H4 (cell line): ENCODE measurements at regions not wholly inside any gene's neighbourhood (a gene's known extent, or its start where the extent isn't known, plus 50 kb on each side); places are given as distances from the start of the nearest gene placed in this dataset.

Source experiments
- DNase-seq: peaks from one replicate; pipeline ENCODE4 v3.0.0-alpha.2; 2015; ENCODE audit warnings: low spot score

- no peak for DNase-seq
These were observed 193.3 kb upstream of the C14orf180 start for GRCh38 chr14:104386151-104386841.

- no peak for DNase-seq
These were observed 192.2 kb upstream of the C14orf180 start for GRCh38 chr14:104387022-104388010.

- no peak for DNase-seq
These were observed 191.5 kb upstream of the C14orf180 start for GRCh38 chr14:104388011-104388521.

- DNase-seq, result no peak
These were observed 190.8 kb upstream of the C14orf180 start for GRCh38 chr14:104388541-104389325.

GRCh38 chr14:104389326-104390220, 190.0 kb upstream of the C14orf180 start:
- no peak for DNase-seq

GRCh38 chr14:104390221-104390931, 189.2 kb upstream of the C14orf180 start:
- DNase-seq, result no peak

GRCh38 chr14:104390941-104391901, 188.3 kb upstream of the C14orf180 start:
- no peak for DNase-seq

- no peak for DNase-seq
These were observed 187.6 kb upstream of the C14orf180 start for GRCh38 chr14:104392001-104392395.

- DNase-seq, result no peak
These were observed 187.0 kb upstream of the C14orf180 start for GRCh38 chr14:104392396-104393198.

- DNase-seq, result no peak
These were observed 186.2 kb upstream of the C14orf180 start for GRCh38 chr14:104393199-104393897.

GRCh38 chr14:104393898-104394381, 185.6 kb upstream of the C14orf180 start:
- no peak for DNase-seq

GRCh38 chr14:104394409-104394851, 185.1 kb upstream of the C14orf180 start:
- no peak for DNase-seq

GRCh38 chr14:104395276-104395675, 184.3 kb upstream of the C14orf180 start:
- no peak for DNase-seq

- no peak for DNase-seq
These were observed 183.5 kb upstream of the C14orf180 start for GRCh38 chr14:104395941-104396681.

- no peak for DNase-seq
These were observed 182.7 kb upstream of the C14orf180 start for GRCh38 chr14:104396682-104397470.

GRCh38 chr14:104397956-104398355, 181.6 kb upstream of the C14orf180 start:
- no peak for DNase-seq
